ENCODE measurements at regions not wholly inside any gene's neighbourhood (a gene's known extent, or its start where the extent isn't known, plus 50 kb on each side); places are given as distances from the start of the nearest gene placed in this dataset.

GRCh38 chr13:86383151-86383550, 583.9 kb upstream of the SLITRK6 start:
- no peak overlapping the region for H2AFZ ChIP-seq (ENCODE audit: low read depth, low read length)
- CTCF ChIA-PET: no interaction called here
- no peaks in the 10 kb centered on the region for H3K4me1 ChIP-seq (ENCODE audit: control insufficient read depth, extremely low read depth, insufficient read depth, low read length)

GRCh38 chr13:86383561-86383960, 584.3 kb upstream of the SLITRK6 start:
- no peak for FAIRE-seq
- BruUV-seq (replicated peaks): no TSS peak
- Histone ChIP-seq H3K4me2 (ENCODE audit: insufficient read depth, low read length) (no peak overlapping the region), H3K79me2 (ENCODE audit: control insufficient read depth, insufficient read depth, low read length) (no peaks in the 10 kb centered on the region), H2AFZ (ENCODE audit: low read depth, low read length) (no peak overlapping the region), H3K27ac (ENCODE audit: insufficient read depth, low read depth, low read length) (no peak overlapping the region), H3K4me3 (replicated peaks in 1 of 3; ENCODE audit: insufficient read depth in 1 of 3, low read depth in 1 of 3, low read length in 3 of 3) (no peak overlapping the region), H3K9ac (replicated peaks; ENCODE audit: extremely low read depth, insufficient read depth, low read length) (no peak overlapping the region), H3K36me3 (ENCODE audit: control insufficient read depth in 2 of 2, extremely low read depth in 1 of 2, insufficient read depth in 2 of 2, low read length in 2 of 2) (no peaks in the 10 kb centered on the region), H3K4me1 (ENCODE audit: control insufficient read depth, extremely low read depth, insufficient read depth, low read length) (no peaks in the 10 kb centered on the region), H3K9me1 (replicated peaks; ENCODE audit: control insufficient read depth, extremely low read depth, insufficient read depth, low read length) (no peaks in the 10 kb centered on the region), H3K27me3 (ENCODE audit: control insufficient read depth in 2 of 2, insufficient read depth in 2 of 2, low read length in 2 of 2) (no peaks in the 10 kb centered on the region), H3K9me3 (replicated peaks; ENCODE audit: control insufficient read depth, insufficient read depth, low read length) (peaks cover 3% of the 10 kb centered on the region), H4K20me1 (replicated peaks; ENCODE audit: control insufficient read depth, extremely low read depth, insufficient read depth, low read length) (no peaks in the 10 kb centered on the region)
- no peak for DNase-seq (ENCODE audit: low read depth, low spot score)
- intact Hi-C loops (cut with micrococcal nuclease) (no loop called here), dilution Hi-C loops (cut with MboI; ENCODE audit: extremely low pct_ligation_motif_present, low sequenced_read_pairs) (no loop called here)
- TF ChIP-seq MAX (IDR thresholded peaks at IDR 0.05; ENCODE audit: insufficient read depth, insufficient read length): no peak
- TF ChIP-seq CTCF (IDR thresholded peaks at IDR 0.05; ENCODE audit: extremely low read depth in 1 of 2, insufficient read depth in 1 of 2, low read depth in 1 of 2, low read length in 2 of 2): no peak
- no peak for TF ChIP-seq POLR2A (IDR thresholded peaks at IDR 0.05; ENCODE audit: low read depth, low read length)
- CTCF ChIA-PET: no interaction called here
- POLR2A ChIA-PET: no interaction called here

More at GRCh38 chr13:86383151-86383550, 583.9 kb upstream of the SLITRK6 start:
- H3K27ac ChIP-seq (ENCODE audit: insufficient read depth, low read depth, low read length): no peak overlapping the region
- POLR2A ChIA-PET: no interaction called here
- H3K4me3 ChIP-seq (replicated peaks in 1 of 3; ENCODE audit: insufficient read depth in 1 of 3, low read depth in 1 of 3, low read length in 3 of 3): no peak overlapping the region
- no TSS peak for BruUV-seq (replicated peaks)
- no peaks in the 10 kb centered on the region for H3K9me1 ChIP-seq (replicated peaks; ENCODE audit: control insufficient read depth, extremely low read depth, insufficient read depth, low read length)
- no peak overlapping the region for H3K9ac ChIP-seq (replicated peaks; ENCODE audit: extremely low read depth, insufficient read depth, low read length)
- H3K27me3 ChIP-seq (ENCODE audit: control insufficient read depth in 2 of 2, insufficient read depth in 2 of 2, low read length in 2 of 2): no peaks in the 10 kb centered on the region
- DNase-seq (ENCODE audit: low read depth, low spot score) (no peak), FAIRE-seq (no peak)
- TF ChIP-seq POLR2A (IDR thresholded peaks at IDR 0.05; ENCODE audit: low read depth, low read length) (no peak), JUN (IDR thresholded peaks at IDR 0.05; ENCODE audit: borderline replicate concordance, insufficient read depth, insufficient read length, low read depth) (no peak), FOS (IDR thresholded peaks at IDR 0.05; ENCODE audit: borderline replicate concordance, insufficient read depth, low read length) (no peak)
- H4K20me1 ChIP-seq (replicated peaks; ENCODE audit: control insufficient read depth, extremely low read depth, insufficient read depth, low read length): no peaks in the 10 kb centered on the region
- no peak overlapping the region for H3K4me2 ChIP-seq (ENCODE audit: insufficient read depth, low read length)
- no peaks in the 10 kb centered on the region for H3K79me2 ChIP-seq (ENCODE audit: control insufficient read depth, insufficient read depth, low read length)
- H3K9me3 ChIP-seq (replicated peaks; ENCODE audit: control insufficient read depth, insufficient read depth, low read length): peaks cover 3% of the 10 kb centered on the region
- no peaks in the 10 kb centered on the region for H3K36me3 ChIP-seq (ENCODE audit: control insufficient read depth in 2 of 2, extremely low read depth in 1 of 2, insufficient read depth in 2 of 2, low read length in 2 of 2)
- dilution Hi-C loops (cut with MboI; ENCODE audit: extremely low pct_ligation_motif_present, low sequenced_read_pairs) (no loop called here), intact Hi-C loops (cut with micrococcal nuclease) (no loop called here)
